ENCODE measurements at regions not wholly inside any gene's neighbourhood (a gene's known extent, or its start where the extent isn't known, plus 50 kb on each side); places are given as distances from the start of the nearest gene placed in this dataset.

- no peak for DNase-seq (ENCODE audit: low read depth)
Measured at GRCh38 chr13:105445796-105446195, 1089.7 kb downstream of the EFNB2 start.

GRCh38 chr13:105442949-105443699 lies 1092.3 kb downstream of the EFNB2 start:
- DNase-seq (ENCODE audit: low read depth) = peak; percentile 96

GRCh38 chr13:105442040-105442439 lies 1093.4 kb downstream of the EFNB2 start:
- no peak for DNase-seq (ENCODE audit: low read depth)

- no peak for DNase-seq (ENCODE audit: low read depth)
Measured at GRCh38 chr13:105441051-105441750, 1094.3 kb downstream of the EFNB2 start.

GRCh38 chr13:105436943-105437342 lies 1098.5 kb downstream of the EFNB2 start:
- DNase-seq (ENCODE audit: low read depth) = no peak

- DNase-seq (ENCODE audit: low read depth) = no peak
Measured at GRCh38 chr13:105432438-105432837, 1103.0 kb downstream of the EFNB2 start.

GRCh38 chr13:105428811-105429210 lies 1106.7 kb downstream of the EFNB2 start:
- no peak for DNase-seq (ENCODE audit: low read depth)

- no peak for DNase-seq (ENCODE audit: low read depth)
Measured at GRCh38 chr13:105426441-105426840, 1109.0 kb downstream of the EFNB2 start.

- no peak for DNase-seq (ENCODE audit: low read depth)
Measured at GRCh38 chr13:105414639-105415038, 1120.8 kb downstream of the EFNB2 start.

- no peak for DNase-seq (ENCODE audit: low read depth)
Measured at GRCh38 chr13:105412171-105412570, 1123.3 kb downstream of the EFNB2 start.

GRCh38 chr13:105410602-105411001 lies 1124.9 kb downstream of the EFNB2 start:
- peak; percentile 19 for DNase-seq (ENCODE audit: low read depth)

GRCh38 chr13:105406551-105406950 lies 1128.9 kb downstream of the EFNB2 start:
- no peak for DNase-seq (ENCODE audit: low read depth)

- no peak for DNase-seq (ENCODE audit: low read depth)
Measured at GRCh38 chr13:105403086-105403485, 1132.4 kb downstream of the EFNB2 start.

- no peak for DNase-seq (ENCODE audit: low read depth)
Measured at GRCh38 chr13:105395041-105395440, 1140.4 kb downstream of the EFNB2 start.

GRCh38 chr13:105389373-105389772 lies 1146.1 kb downstream of the EFNB2 start:
- DNase-seq (ENCODE audit: low read depth) = no peak

GRCh38 chr13:105377452-105377851 lies 1158.0 kb downstream of the EFNB2 start:
- DNase-seq (ENCODE audit: low read depth) = no peak

GRCh38 chr13:105370011-105370650 lies 1165.3 kb downstream of the EFNB2 start:
- no peak for DNase-seq (ENCODE audit: low read depth)

- DNase-seq (ENCODE audit: low read depth) = no peak
Measured at GRCh38 chr13:105368781-105369180, 1166.7 kb downstream of the EFNB2 start.

- no peak for DNase-seq (ENCODE audit: low read depth)
Measured at GRCh38 chr13:105365831-105366230, 1169.6 kb downstream of the EFNB2 start.

- DNase-seq (ENCODE audit: low read depth) = no peak
Measured at GRCh38 chr13:105365021-105365550, 1170.4 kb downstream of the EFNB2 start.

- no peak for DNase-seq (ENCODE audit: low read depth)
Measured at GRCh38 chr13:105364191-105364590, 1171.3 kb downstream of the EFNB2 start.

GRCh38 chr13:105363261-105364190 lies 1171.9 kb downstream of the EFNB2 start:
- no peak for DNase-seq (ENCODE audit: low read depth)

Measured in GM04503 (cell line).